B cell (primary cell): ENCODE measurements at regions not wholly inside any gene's neighbourhood (a gene's known extent, or its start where the extent isn't known, plus 50 kb on each side); places are given as distances from the start of the nearest gene placed in this dataset.

Experiments used
- ATAC-seq: fragments of 200-7000 bp; cut with Tn5 transposase; one replicate; pipeline ENCODE4 v1.10.0; 2021; ENCODE audit warnings: low read depth, mild to moderate bottlenecking, moderate number of reproducible peaks, moderate library complexity
- CTCF ChIA-PET: fragments of 350-600 bp; sonication (Branson Sonifier 250); formaldehyde crosslinking; loops from one replicate; lab custom pipeline; 2021; ENCODE audit warnings: antibody characterized with exemption, inconsistent platforms; lab: Charles Lee
- POLR2A ChIA-PET: fragments of 350-600 bp; sonication (Branson Sonifier 250); formaldehyde crosslinking; loops from one replicate; lab custom pipeline; 2021; ENCODE audit warnings: antibody characterized with exemption; lab: Charles Lee
- DNase-seq: peaks from one replicate; pipeline ENCODE4 v3.0.0; 2013
- H2AFZ ChIP-seq: 2 replicates; pipeline ENCODE4 v1.6.1; 2012; ENCODE audit warnings: mild to moderate bottlenecking, low read depth, low read length; ENCODE audit not compliant: insufficient read depth, poor library complexity, severe bottlenecking
- H3K27ac ChIP-seq, 2 donors: 1 replicate in 1 of 2; 2 replicates in 1 of 2; pipeline ENCODE4 v1.5.1; 2012 to 2013; ENCODE audit warnings: low read length in 2 of 2, mild to moderate bottlenecking in 2 of 2, moderate library complexity in 1 of 2
- H3K27me3 ChIP-seq, 4 experiments: fragments of 200-600 bp in 1 of 4; sonication (generic) in 1 of 4; replicated peaks in 1 of 4; 1 replicate in 2 of 4; 2 replicates in 2 of 4; pipeline versions ENCODE4 v1.6.1 to v1.7.0; 2013 to 2016; ENCODE audit warnings: low read length in 3 of 4, mild to moderate bottlenecking in 2 of 4, mixed read lengths in 1 of 4, moderate library complexity in 1 of 4; ENCODE audit not compliant: insufficient read depth in 4 of 4, control insufficient read depth in 3 of 4; ENCODE audit errors: control extremely low read depth in 1 of 4
- H3K36me3 ChIP-seq, 2 experiments: replicated peaks in 1 of 2; 1 replicate in 1 of 2; 2 replicates in 1 of 2; pipeline versions ENCODE4 v1.6.1 to v1.7.1; 2013; ENCODE audit warnings: low read length in 1 of 2; ENCODE audit not compliant: insufficient read depth in 2 of 2, control insufficient read depth in 1 of 2; ENCODE audit errors: control extremely low read depth in 1 of 2, extremely low read depth in 1 of 2
- H3K4me1 ChIP-seq, 2 donors: fragments of 200-600 bp in 1 of 2; sonication (generic) in 1 of 2; 1 replicate in 1 of 2; 2 replicates in 1 of 2; pipeline versions ENCODE4 v1.5.1 to v1.6.1; 2013 to 2017; ENCODE audit warnings: low read length in 2 of 2; ENCODE audit not compliant: control insufficient read depth in 2 of 2, insufficient read depth in 2 of 2
- H3K4me2 ChIP-seq: replicated peaks from 2 replicates; pipeline ENCODE3; 2012; ENCODE audit warnings: mild to moderate bottlenecking, low read depth, low read length; ENCODE audit not compliant: poor library complexity, severe bottlenecking
- H3K4me3 ChIP-seq, 5 experiments: fragments of 200-600 bp in 1 of 5; sonication (generic) in 1 of 5; 1 replicate in 3 of 5; 2 replicates in 2 of 5; pipeline versions ENCODE4 v1.5.1 to v1.7.0; 2011 to 2016; ENCODE audit warnings: low read length in 4 of 5, mild to moderate bottlenecking in 4 of 5, low read depth in 2 of 5, control low read depth in 1 of 5, moderate library complexity in 1 of 5; ENCODE audit not compliant: insufficient read depth in 1 of 5; ENCODE audit errors: control extremely low read depth in 1 of 5, extremely low read depth in 1 of 5
- H3K79me2 ChIP-seq: fragments of 200-600 bp; sonication (generic); one replicate; pipeline ENCODE4 v1.6.0; 2016; ENCODE audit warnings: low read length; ENCODE audit not compliant: control insufficient read depth, insufficient read depth
- H3K9ac ChIP-seq: fragments of 200-600 bp; sonication (generic); 2 replicates; pipeline ENCODE4 v1.6.1; 2017; ENCODE audit warnings: mild to moderate bottlenecking, low read length, moderate library complexity
- H3K9me3 ChIP-seq, 3 donors: one replicate each; pipeline versions ENCODE4 v1.6.1 to v1.7.1; 2013; ENCODE audit warnings: low read length in 2 of 3; ENCODE audit not compliant: control insufficient read depth in 2 of 3, insufficient read depth in 1 of 3; ENCODE audit errors: control extremely low read depth in 1 of 3
- H4K20me1 ChIP-seq: 2 replicates; pipeline ENCODE4 v1.6.0; 2012; ENCODE audit warnings: mild to moderate bottlenecking, low read length; ENCODE audit not compliant: insufficient read depth, control insufficient read depth, poor library complexity, severe bottlenecking
- H3K27ac Mint-ChIP-seq: one replicate; pipeline ENCODE4 v1.8.0; 2021; ENCODE audit warnings: mixed read lengths
- H3K27me3 Mint-ChIP-seq: one replicate; pipeline ENCODE4 v1.8.0; 2021; ENCODE audit warnings: mixed read lengths
- H3K4me1 Mint-ChIP-seq: one replicate; pipeline ENCODE4 v1.8.0; 2021; ENCODE audit warnings: mixed read lengths
- H3K4me3 Mint-ChIP-seq: one replicate; pipeline ENCODE4 v1.8.0; 2021; ENCODE audit warnings: mixed read lengths
- H3K9me3 Mint-ChIP-seq: one replicate; pipeline ENCODE4 v1.8.0; 2022; ENCODE audit warnings: mixed read lengths; ENCODE audit not compliant: insufficient read depth
- EZH2 ChIP-seq: IDR thresholded peaks from 2 replicates; pipeline ENCODE4 v1.6.1; 2012; ENCODE audit warnings: borderline replicate concordance, low read depth, mild to moderate bottlenecking, moderate library complexity, low read length; ENCODE audit not compliant: insufficient read depth, poor library complexity, severe bottlenecking
- WGBS: methylation state at CpG from one replicate; pipeline ENCODE4 v1.1.5; 2013; ENCODE audit warnings: missing lambda C conversion rate; ENCODE audit not compliant: insufficient coverage; 5-methylcytosine and 5-hydroxymethylcytosine counted together
- intact Hi-C: fragments of 100-400 bp; cut with micrococcal nuclease; formaldehyde crosslinking; loops from one replicate; pipeline ENCODE4 v1.10.0; 2022
- TF ChIP-seq, protein P1 (sequence below): fragments of 200-600 bp; IDR thresholded peaks from one replicate; pipeline ENCODE4 v1.8.0; 2022; ENCODE audit warnings: antibody characterized with exemption, mild to moderate bottlenecking

DNA sequence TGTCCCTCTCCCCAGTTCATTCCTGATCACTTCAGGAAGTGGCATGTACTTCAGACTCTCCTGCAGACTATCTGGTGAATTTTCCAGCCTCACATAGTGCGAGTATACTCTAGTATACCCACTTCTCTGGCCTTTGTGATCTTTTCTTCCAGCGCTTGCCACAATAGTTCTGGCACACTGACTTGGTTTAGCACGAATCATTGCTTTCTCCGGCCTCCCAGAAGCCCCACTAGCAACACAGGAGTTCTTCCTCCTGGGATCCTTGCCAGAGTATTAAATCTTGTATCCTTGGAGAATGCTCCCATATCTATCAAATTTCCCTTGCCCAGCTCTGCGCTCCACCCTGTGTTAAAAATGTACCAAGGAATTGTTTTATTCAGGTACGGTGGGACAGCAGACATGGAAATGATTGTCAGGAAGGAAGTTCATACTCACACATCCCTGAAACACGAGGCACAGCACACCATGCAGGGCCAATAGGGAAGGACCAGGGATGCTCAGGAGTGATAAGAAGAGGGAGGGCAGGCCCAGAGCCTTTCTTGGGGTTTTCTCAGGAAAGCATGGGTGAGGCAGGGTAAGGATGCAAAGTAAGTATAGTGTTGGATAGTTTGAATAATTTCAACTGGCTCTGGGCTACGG lies 136.7 kb downstream of the ADSS2 start:
- no peak for TF ChIP-seq EZH2
- TF ChIP-seq, protein P1, sequence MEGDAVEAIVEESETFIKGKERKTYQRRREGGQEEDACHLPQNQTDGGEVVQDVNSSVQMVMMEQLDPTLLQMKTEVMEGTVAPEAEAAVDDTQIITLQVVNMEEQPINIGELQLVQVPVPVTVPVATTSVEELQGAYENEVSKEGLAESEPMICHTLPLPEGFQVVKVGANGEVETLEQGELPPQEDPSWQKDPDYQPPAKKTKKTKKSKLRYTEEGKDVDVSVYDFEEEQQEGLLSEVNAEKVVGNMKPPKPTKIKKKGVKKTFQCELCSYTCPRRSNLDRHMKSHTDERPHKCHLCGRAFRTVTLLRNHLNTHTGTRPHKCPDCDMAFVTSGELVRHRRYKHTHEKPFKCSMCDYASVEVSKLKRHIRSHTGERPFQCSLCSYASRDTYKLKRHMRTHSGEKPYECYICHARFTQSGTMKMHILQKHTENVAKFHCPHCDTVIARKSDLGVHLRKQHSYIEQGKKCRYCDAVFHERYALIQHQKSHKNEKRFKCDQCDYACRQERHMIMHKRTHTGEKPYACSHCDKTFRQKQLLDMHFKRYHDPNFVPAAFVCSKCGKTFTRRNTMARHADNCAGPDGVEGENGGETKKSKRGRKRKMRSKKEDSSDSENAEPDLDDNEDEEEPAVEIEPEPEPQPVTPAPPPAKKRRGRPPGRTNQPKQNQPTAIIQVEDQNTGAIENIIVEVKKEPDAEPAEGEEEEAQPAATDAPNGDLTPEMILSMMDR, result no peak
- no peak overlapping the region for H3K4me2 ChIP-seq
- no peak overlapping the region for H3K27ac Mint-ChIP-seq
- intact Hi-C loops, result no loop called here
- no peaks in the 10 kb centered on the region for H3K27me3 ChIP-seq
- H3K36me3 ChIP-seq, result no peaks in the 10 kb centered on the region
- H3K27me3 Mint-ChIP-seq, result no peaks in the 10 kb centered on the region
- H3K9me3 Mint-ChIP-seq, result no peaks in the 10 kb centered on the region
- no peak overlapping the region for H2AFZ ChIP-seq
- H3K4me1 ChIP-seq, result peaks cover 9% of the 10 kb centered on the region in 2 donors
- 88% methylated on average over 5 of the region's 8 CpGs for WGBS
- H4K20me1 ChIP-seq, result no peaks in the 10 kb centered on the region
- H3K4me3 ChIP-seq, result no peak overlapping the region
- POLR2A ChIA-PET, result no interaction called here
- peaks cover 0 to 4% (median 0%) of the 10 kb centered on the region in 3 donors for H3K9me3 ChIP-seq
- CTCF ChIA-PET, result no interaction called here
- DNase-seq, result no peak
- H3K27ac ChIP-seq, result no peak overlapping the region
- no peak overlapping the region for H3K9ac ChIP-seq
- no peak for ATAC-seq
- no peaks in the 10 kb centered on the region for H3K79me2 ChIP-seq
- H3K4me3 Mint-ChIP-seq, result no peak overlapping the region
- peaks cover 17% of the 10 kb centered on the region for H3K4me1 Mint-ChIP-seq

DNA sequence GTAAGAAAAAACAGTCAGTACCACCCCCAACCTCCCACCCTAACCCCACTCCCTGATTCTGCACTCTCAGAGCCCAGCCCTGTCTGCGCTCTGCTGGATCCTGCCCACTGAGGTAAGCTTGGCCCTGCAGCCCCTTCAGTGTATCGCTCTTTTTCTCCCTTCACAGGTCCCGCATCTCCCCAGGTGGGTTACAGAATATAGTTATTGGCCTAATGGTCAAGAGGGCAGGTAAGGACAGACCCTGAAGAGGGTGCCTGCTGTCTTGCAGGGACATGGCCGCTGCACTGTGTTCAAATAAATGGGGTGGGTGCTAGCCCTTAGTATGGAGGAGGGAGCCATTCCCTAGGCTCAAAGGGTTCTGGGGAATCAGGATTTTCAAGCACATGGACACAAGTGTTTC lies 135.7 kb downstream of the ADSS2 start:
- H3K4me2 ChIP-seq, result no peak overlapping the region
- peaks cover 12 to 15% of the 10 kb centered on the region in 2 donors for H3K4me1 ChIP-seq
- no peak overlapping the region for H2AFZ ChIP-seq
- CTCF ChIA-PET, result no interaction called here
- Mint-ChIP-seq H3K9me3 (no peaks in the 10 kb centered on the region), H3K27ac (no peak overlapping the region), H3K4me1 (peaks cover 20% of the 10 kb centered on the region), H3K27me3 (no peaks in the 10 kb centered on the region), H3K4me3 (no peak overlapping the region)
- H3K79me2 ChIP-seq, result no peaks in the 10 kb centered on the region
- no peaks in the 10 kb centered on the region for H3K9me3 ChIP-seq
- TF ChIP-seq, protein P1, result no peak
- no peak for TF ChIP-seq EZH2
- H3K27me3 ChIP-seq, result no peaks in the 10 kb centered on the region
- H3K4me3 ChIP-seq, result no peak overlapping the region
- intact Hi-C loops, result no loop called here
- WGBS, result 90% methylated on average over 2 of the region's 4 CpGs
- H3K36me3 ChIP-seq, result no peaks in the 10 kb centered on the region
- H4K20me1 ChIP-seq, result no peaks in the 10 kb centered on the region
- POLR2A ChIA-PET, result no interaction called here
- H3K9ac ChIP-seq, result no peak overlapping the region
- ATAC-seq, result no peak
- no peak for DNase-seq
- no peak overlapping the region for H3K27ac ChIP-seq
